IPS-NIHi11 (cell line): ENCODE measurements at regions not wholly inside any gene's neighbourhood (a gene's known extent, or its start where the extent isn't known, plus 50 kb on each side); places are given as distances from the start of the nearest gene placed in this dataset.

Experiments
- DNase-seq: peaks from one replicate; pipeline ENCODE4 v3.0.0; 2012; ENCODE audit warnings: mixed read lengths, low spot score

- no peak for DNase-seq
These were observed 414.6 kb upstream of the PDE3A start for GRCh38 chr12:19953734-19954133.

DNA sequence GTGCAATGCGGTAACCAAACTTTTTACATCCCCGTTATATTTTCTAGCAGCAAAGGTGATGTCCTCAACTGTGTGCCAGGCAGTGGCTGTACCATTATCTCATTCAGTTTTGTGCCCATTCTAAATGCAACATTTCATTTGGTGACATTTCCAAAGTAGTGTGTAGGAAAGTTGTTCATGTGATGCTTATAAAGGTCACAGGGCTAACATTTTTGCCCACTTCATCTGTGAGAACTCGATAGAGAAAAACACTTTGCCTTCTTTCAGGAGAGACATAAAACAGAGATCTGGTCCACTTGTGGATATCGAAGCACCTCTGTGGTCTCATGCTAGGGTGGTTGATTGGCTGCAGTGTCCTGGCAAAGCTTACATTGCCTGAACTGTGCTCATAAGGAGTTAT lies 414.2 kb upstream of the PDE3A start:
- DNase-seq = no peak

DNA sequence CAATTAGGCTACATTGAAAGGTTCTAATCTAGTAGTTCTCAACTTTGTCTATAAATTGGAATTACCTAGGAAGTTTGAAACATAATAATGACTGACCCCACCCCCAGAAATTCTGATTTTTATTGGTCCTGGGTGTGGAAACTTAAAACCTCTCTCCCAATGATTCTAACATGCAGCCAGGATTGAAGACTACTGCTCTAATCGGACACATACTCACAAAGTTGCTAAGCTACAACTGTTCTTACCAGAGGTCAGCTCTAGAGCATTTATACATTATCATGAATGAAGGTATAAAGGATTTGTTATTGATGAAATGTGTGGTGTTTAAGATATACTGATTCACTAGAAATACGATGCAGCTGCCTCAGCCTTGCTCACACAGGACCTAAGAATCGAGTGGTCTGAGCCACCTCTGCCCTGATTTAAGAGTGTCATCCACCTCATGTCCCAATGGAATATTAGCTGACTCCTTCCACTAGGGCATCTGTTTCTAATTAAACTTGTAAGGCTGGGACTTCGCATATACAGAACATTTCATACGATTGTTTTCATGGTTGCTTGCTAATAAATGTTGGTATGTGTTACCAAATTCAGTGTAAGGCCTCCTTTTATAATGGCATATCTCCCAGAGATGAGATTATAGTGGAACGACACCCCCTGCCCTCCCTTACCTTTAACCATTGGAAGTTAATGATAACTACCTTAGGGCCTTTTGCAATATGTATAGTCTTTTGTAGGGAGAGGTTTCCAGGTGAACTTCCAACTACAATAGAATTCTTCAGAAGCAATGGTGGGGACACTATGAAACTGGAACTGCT lies 410.8 kb upstream of the PDE3A start:
- no peak for DNase-seq

GRCh38 chr12:19958389-19958788 lies 409.9 kb upstream of the PDE3A start:
- DNase-seq = no peak

- no peak for DNase-seq
These were observed 409.0 kb upstream of the PDE3A start for GRCh38 chr12:19959353-19959752.

DNA sequence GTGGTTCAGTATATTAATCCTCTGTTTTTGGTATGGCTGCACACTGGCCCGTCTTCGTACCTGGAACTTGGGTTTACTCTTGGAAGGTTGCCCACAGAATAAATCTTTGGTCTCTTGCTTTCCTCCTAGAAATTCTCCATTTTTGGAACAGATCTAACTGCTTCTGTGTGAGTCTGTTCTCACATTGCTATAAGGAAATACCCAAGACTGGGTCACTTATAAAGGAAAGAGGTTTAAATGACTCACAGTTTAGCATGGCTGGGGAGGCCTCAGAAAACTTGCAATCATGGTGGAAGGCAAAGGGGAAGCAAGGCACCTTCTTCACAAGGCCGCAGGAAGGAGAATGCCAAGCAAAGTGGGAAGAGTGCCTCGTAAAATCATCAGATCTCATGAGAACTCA lies 407.8 kb upstream of the PDE3A start:
- DNase-seq = no peak

DNA sequence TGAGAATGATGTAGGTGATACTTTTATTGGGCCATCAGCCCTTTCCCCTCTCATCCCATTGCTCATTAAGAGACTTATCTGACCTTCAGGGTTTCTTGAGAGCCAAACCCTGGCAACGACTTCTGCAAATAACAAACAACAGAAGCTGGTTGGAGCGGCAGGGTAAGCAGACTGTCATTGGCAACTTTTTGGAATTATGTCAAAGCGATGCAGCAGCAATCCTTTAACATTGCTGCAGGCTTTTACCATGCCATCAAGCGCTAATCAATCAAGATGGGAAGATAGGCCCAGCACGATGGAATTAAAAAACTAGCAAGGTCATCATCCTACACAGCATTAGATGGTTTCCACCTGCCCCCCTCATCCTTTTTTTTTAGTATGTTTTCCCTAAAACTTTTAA lies 406.1 kb upstream of the PDE3A start:
- DNase-seq = no peak

DNA sequence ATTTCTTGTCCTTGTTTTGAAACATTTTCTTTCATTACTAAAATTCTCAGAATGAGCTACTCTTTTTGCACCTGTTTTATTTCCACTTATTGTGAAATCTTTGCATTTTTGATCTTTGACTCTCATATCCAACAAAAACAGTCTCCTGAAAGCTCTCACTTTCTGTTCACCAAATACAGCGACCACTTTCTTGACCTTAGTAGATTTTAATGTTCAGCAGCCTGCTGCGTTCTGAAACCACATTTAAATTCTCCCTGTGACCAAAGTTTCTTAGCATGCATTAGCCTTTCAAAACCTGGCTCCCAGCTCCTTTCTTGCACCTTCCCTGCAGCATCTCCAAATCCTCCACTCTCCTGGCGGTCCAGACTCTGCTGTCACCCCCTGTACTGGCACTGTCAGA lies 404.4 kb upstream of the PDE3A start:
- DNase-seq = no peak

DNA sequence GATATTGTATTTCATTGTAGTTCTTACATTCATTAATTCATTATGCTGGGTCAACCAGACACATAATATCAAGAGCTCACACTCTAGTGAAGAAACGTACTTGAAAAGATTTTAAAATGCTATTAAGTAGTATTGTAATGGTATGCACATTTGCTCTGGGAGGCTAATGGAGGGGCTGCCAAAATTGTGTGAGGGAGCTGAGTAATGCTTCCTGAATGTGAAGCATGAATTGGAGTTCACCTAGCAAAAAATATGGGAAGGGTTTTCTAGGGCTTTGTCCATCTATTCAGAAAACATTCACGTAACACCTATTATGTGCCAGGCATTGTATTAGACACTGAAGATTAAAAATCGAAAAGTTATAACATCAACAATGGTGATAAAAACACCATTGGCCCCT lies 403.8 kb upstream of the PDE3A start:
- DNase-seq = no peak

DNA sequence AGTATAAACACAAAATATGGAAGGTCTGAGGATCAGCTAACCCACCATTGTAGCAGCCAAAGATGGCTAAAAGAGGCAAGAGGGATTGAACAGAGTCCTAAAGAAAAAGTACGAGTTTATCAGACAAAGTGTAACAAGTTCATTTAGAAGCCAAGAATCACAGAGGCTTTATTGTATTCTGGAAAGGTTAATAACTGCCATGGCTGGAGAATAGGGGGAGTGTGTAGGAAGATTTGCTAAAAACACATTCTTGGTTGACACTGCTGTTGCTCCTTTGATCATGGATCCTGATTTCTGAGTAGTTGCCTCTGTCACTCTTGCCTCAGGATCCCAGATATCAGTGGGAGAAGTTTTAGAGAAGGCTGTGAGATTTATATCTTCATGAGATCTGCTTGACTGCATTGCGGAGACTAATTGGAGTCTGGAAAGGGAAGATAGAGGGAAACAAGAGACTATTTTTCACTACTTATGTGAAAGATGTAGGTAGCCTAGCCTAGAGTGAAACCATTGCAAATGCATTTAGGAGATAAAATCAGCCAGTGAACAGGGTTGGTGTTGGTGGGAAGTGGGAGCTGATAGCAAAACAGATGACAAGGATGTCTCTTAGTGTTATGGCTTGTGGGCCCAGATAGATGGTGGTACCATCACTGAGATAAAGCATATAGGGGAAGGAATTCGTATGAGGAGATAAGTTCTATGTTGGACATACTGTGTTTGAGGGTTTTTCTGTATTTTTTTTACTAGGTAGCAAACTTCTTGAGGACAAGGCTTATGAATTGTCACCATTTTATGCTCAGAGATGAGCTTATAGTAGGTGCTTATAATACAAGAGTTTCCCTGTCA lies 402.9 kb upstream of the PDE3A start:
- DNase-seq = no peak

DNA sequence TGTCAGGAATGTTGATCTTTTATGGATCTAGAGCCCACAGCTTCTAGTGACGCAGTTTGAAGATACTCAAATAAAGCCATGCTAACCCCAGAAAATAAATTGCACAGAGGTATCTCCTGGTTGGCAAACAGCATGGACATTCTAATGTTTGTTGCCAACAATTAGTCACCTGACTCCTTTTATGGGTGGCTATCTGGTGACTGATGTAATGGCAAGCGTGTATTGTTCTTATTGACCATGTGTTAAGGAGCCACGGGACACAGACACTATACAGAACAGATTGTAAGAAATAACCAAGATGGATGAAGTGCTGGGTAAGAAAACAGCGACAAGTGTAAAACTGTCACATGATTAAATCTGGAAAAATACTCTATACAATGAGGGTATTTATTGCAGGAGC lies 401.3 kb upstream of the PDE3A start:
- no peak for DNase-seq

DNA sequence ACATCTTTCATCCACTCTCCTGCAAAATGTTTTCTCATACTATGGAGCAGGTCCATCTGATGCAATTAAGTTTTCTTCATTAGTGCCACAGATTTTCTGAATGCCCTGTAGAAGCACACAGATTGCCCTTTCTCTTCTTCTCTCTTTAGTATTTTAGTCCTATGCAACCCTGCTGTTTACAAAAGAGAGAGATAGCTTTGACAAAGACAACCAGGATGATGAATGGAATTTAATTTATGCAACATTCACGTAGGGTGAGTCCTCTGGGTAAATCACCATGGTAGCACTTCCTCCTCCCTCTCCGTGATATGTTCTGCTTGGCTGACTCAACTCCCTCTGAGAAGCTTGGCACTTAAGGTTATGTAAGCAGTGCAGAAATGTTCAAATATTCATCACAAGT lies 400.9 kb upstream of the PDE3A start:
- DNase-seq = no peak

DNA sequence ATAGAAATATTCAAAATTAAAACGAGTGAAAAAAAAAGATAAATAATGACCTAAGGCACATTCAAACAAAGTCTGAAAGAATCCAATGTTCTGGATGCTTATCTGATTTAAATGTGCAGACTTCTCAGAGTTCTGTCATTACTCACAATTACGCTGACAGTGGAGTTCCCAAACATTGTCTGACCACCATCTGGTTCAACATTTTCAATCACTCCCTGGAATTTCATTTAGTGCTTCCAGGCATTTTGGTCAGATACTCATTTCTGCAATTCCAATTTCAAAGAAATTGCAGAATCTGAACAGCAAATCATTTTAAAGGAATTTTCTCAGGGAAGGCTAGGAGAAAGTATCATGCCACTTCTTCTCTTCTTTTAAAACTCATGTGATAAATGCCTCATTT lies 398.2 kb upstream of the PDE3A start:
- DNase-seq = no peak

DNA sequence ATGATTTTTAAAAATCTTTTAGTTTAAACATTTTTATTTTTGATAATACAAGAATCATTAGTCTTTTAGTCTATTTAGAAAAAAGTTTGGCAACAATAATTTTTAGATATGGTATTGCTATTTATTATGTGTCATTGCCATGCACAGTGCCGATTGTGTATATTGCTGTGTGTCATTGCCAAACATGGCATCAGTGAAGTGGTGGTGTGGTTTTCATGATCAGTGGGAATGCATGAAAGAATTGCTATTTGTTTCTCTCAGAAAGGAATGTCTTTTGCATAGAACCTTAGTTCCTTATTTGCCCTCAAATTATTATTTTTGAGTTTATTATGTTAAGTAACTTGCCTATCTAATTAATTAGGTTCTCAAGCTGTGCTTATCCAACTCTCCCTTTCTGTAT lies 397.5 kb upstream of the PDE3A start:
- no peak for DNase-seq

DNA sequence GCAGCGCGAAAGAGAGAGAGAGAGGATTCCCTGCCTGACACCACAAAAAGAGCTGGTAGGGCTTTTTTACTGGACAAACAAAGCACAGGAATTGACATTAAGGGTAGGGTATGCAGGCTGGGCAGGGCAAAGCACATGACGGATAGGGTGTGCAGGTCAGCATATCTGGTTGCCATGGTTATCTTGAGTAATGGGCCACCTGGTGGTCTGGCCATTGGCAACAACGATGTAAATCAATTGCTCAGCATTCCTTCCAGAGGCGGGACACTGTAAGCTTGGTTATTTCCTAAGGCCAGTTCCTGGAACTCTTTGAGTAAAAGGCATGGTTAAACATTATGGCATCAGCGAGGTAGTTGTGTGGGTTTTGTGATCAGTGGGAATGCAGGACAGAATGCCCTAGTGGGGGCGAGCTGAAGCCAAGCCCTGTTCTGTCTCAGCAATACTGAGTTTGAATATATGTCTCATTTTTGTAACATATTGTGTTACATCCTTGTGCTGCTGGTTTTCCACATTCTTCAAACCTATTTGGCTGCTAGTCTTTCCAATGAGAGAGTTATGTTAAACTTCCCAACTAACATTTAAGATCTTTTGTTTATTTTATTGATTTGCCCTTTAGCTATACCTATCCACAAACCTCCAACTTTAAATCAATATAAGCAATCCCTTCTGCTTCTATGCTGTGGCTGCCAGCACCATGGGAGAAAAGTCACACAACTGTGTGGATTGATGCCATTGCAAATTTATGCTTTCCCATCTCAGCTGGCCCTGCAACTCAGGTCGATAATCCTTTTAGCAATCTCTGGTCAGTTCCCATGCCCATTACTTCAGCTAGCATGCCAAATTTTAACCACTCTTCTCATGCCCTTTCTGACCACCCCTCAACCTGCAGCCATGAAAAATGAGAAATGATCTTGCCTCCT lies 396.7 kb upstream of the PDE3A start:
- DNase-seq = peak; percentile 56

DNA sequence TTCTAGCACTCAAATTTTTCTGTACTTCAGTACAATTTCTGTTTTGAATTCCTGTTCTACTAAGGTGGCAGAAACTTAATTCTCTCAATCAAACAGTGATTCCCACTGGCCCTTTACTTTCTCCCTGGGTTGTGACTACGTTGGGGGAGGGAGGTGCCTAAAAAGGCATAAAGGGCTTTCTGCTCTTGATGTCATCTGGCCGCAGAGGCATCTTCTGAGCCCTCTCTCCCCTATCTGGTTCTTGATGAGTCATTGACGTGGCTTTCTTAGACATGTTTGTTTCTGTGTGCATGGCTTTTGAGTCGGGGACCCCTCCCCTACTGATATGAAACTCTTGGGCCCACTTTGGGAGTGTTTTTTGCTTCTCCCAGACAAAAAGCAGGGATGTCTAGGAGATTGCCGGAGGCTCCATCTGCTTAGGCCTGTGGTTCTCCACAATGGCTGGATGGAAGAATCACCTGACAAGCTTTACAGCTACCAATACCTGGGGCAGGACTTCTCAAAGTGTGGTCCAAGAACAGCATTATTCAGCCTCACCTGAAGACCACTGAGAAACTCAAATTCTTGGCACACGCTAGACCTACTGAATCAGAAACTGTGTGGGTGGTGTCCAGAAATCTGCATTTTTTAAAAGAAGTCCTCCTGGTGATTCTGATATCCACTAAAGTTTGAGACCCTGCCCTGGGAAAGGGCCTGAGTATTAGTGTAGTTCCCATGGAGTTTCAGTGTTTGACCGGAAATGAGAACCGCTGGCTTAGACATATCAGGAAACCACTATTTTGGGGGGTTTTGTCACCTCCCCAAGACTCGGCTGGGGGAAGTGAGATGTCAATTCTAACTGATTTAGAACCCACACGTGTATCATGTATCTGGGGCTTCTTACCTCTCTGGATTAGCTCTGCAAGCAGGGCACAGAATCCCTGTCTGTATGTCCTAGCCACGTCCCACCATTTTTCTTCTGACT lies 395.7 kb upstream of the PDE3A start:
- DNase-seq = no peak

DNA sequence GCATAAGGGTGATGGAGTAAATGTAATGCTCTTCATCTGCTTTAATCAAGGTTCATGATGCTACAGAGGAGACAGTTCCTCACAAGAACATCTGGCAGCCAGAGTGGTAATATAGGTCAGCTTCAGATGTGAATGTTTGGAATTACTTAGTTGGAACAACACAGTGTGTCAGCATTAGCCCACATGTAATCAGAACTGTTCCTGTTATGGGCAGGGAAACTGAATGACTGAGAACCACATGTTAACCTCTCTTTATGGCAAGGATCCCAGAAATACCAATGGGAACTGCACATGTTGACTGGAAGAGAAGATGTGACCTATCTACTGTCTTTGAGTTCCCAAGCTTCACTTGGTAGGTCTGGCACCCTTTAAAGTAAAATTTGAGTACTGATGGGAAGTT lies 390.1 kb upstream of the PDE3A start:
- DNase-seq = no peak

GRCh38 chr12:19979584-19979983 lies 388.8 kb upstream of the PDE3A start:
- no peak for DNase-seq

- DNase-seq = no peak
These were observed 386.4 kb upstream of the PDE3A start for GRCh38 chr12:19981944-19982343.

DNA sequence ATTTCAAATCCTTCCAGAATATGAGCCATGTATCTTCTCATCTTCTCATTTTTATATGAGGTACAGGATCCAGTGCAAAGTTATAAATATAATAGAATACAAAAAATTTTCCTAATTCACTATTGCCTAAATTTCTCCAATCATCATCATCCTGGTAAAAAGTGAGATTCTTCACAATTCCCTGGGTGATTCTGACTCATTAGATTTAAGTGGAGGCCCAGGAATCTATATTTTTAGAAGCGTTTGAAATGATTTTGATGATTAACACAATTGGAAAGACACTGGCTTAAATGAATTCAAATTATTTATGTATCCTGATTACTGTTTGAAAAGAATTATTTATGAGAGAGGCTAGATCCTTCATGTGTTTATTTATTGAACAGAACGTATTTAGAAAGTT lies 380.3 kb upstream of the PDE3A start:
- DNase-seq = no peak

- DNase-seq = no peak
These were observed 379.9 kb upstream of the PDE3A start for GRCh38 chr12:19988459-19988873.
